OCI-LY1 (cell line): ENCODE measurements at regions not wholly inside any gene's neighbourhood (a gene's known extent, or its start where the extent isn't known, plus 50 kb on each side); places are given as distances from the start of the nearest gene placed in this dataset.

Experiments used
- CTCF ChIP-seq: fragments of 200-600 bp; sonication (generic), shearing (Covaris generic); IDR thresholded peaks from 2 replicates; pipeline ENCODE4 v1.5.1; 2017; ENCODE audit warnings: mild to moderate bottlenecking, antibody characterized with exemption, low read length, moderate library complexity, mixed read lengths
- EZH2 ChIP-seq: fragments of 200-600 bp; sonication (generic), shearing (Covaris generic); IDR thresholded peaks from 2 replicates; pipeline ENCODE4 v1.8.0; 2017; ENCODE audit warnings: borderline replicate concordance, mixed run types, mild to moderate bottlenecking, antibody characterized with exemption, low read length, moderate library complexity, mixed read lengths

DNA sequence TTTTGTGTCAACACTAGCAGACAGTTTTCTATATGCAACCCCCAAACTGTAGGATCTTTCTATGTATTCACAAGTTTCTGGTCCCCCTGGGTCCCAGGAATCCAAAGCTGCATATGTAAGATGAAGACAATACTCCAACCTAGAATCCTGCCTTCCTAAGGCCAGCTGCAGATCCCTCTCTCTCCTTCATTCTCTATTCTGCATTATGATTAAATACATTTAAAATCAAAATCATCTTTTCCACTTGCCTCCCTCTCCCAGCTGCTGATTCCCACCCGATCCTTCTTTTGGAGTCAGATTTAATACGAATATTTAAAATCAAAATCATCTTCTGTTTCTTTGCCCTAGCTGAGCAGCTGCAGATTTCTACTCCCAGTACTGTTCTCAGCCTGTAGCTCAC, 783.0 kb upstream of the ZEB2 start:
- no peak for TF ChIP-seq CTCF
- no peak for TF ChIP-seq EZH2
